Adrenal gland (tissue), 5 donors: ENCODE measurements at regions not wholly inside any gene's neighbourhood (a gene's known extent, or its start where the extent isn't known, plus 50 kb on each side); places are given as distances from the start of the nearest gene placed in this dataset.

Source experiments
- POLR2A ChIP-seq, 2 donors: fragments of 450-650 bp; IDR thresholded peaks; one replicate each; pipeline ENCODE4 v1.6.1; 2017; ENCODE audit warnings: antibody characterized with exemption in 2 of 2, mild to moderate bottlenecking in 2 of 2, moderate library complexity in 1 of 2
- TF ChIP-seq, protein P1 (sequence below), 6 experiments: fragments of 450-650 bp in 4 of 6; fragments of 200-600 bp in 2 of 6; sonication (generic) in 1 of 6; IDR thresholded peaks; 1 replicate in 5 of 6; 2 replicates in 1 of 6; pipeline versions ENCODE4 v1.5.1 to v1.8.0; 2016 to 2021; ENCODE audit warnings: antibody characterized with exemption in 6 of 6, mild to moderate bottlenecking in 2 of 6, moderate library complexity in 1 of 6
- donor health status: DM: no; HTN: no; CAD: no.

DNA sequence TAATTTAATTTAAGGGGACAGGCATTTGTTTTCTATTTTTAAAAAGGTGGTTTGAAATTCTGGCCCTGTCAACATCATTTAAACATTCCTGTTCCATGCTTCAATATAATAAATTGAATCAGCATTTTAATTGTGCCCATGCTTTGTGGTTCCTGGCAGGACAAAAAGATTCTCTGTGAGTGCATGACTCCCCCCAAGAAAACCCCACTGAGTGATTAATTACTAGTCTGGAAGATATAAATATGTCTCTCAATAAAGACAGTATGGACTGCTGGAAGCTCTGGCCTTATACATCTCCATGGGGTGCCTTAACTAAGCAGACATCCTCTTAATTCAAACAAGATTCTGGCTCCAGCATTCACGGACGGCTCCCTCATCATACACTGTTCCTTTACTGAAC, 95.0 kb upstream of the PSMD7 start:
- no peak for TF ChIP-seq POLR2A (IDR thresholded peaks at IDR 0.05)
- TF ChIP-seq, protein P1, sequence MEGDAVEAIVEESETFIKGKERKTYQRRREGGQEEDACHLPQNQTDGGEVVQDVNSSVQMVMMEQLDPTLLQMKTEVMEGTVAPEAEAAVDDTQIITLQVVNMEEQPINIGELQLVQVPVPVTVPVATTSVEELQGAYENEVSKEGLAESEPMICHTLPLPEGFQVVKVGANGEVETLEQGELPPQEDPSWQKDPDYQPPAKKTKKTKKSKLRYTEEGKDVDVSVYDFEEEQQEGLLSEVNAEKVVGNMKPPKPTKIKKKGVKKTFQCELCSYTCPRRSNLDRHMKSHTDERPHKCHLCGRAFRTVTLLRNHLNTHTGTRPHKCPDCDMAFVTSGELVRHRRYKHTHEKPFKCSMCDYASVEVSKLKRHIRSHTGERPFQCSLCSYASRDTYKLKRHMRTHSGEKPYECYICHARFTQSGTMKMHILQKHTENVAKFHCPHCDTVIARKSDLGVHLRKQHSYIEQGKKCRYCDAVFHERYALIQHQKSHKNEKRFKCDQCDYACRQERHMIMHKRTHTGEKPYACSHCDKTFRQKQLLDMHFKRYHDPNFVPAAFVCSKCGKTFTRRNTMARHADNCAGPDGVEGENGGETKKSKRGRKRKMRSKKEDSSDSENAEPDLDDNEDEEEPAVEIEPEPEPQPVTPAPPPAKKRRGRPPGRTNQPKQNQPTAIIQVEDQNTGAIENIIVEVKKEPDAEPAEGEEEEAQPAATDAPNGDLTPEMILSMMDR (IDR thresholded peaks at IDR 0.05): no peak
